Astrocyte (in vitro differentiated cells and primary cell): ENCODE measurements at regions not wholly inside any gene's neighbourhood (a gene's known extent, or its start where the extent isn't known, plus 50 kb on each side); places are given as distances from the start of the nearest gene placed in this dataset.

Experiments
- EZH2 ChIP-seq: IDR thresholded peaks from 2 replicates; pipeline ENCODE4 v1.6.1; 2012; ENCODE audit warnings: mild to moderate bottlenecking, low read length, inconsistent platforms; ENCODE audit not compliant: insufficient read depth
- TF ChIP-seq, protein P1 (sequence below): IDR thresholded peaks from 2 replicates; pipeline ENCODE4 v1.5.1; 2011; ENCODE audit warnings: low read depth, mild to moderate bottlenecking, inconsistent platforms, low read length, moderate library complexity; ENCODE audit not compliant: insufficient read depth

DNA sequence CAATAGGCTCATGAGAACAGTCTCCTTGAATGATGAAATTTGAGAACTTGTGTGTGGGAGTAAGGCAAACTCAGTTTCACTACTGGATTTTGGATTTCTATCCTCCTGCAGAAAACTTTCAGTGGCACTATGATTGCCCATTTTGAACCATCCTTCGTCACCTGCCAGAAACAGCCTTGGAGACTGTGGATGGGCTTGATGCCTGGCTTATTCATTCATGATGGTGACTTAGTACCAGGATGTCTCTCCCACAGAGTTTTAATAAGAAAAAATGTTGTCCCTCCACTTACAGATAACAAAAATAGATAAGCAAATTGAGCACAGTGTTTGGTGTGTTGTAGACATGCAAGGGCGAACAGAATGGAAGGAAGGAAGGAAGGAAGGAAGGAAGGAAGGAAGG lies 53.5 kb upstream of the CPNE4 start:
- TF ChIP-seq, protein P1, sequence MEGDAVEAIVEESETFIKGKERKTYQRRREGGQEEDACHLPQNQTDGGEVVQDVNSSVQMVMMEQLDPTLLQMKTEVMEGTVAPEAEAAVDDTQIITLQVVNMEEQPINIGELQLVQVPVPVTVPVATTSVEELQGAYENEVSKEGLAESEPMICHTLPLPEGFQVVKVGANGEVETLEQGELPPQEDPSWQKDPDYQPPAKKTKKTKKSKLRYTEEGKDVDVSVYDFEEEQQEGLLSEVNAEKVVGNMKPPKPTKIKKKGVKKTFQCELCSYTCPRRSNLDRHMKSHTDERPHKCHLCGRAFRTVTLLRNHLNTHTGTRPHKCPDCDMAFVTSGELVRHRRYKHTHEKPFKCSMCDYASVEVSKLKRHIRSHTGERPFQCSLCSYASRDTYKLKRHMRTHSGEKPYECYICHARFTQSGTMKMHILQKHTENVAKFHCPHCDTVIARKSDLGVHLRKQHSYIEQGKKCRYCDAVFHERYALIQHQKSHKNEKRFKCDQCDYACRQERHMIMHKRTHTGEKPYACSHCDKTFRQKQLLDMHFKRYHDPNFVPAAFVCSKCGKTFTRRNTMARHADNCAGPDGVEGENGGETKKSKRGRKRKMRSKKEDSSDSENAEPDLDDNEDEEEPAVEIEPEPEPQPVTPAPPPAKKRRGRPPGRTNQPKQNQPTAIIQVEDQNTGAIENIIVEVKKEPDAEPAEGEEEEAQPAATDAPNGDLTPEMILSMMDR = no peak
- no peak for TF ChIP-seq EZH2
